HepG2 (cell line): ENCODE measurements at regions not wholly inside any gene's neighbourhood (a gene's known extent, or its start where the extent isn't known, plus 50 kb on each side); places are given as distances from the start of the nearest gene placed in this dataset.

Experiments used
- ATAC-seq: fragments of 200-7000 bp; cut with Tn5 transposase; 3 replicates; pipeline ENCODE4 v1.9.1; 2020; ENCODE audit warnings: mild to moderate bottlenecking, moderate library complexity
- BruUV-seq: library from RNA; stranded (reverse); fragments of 400-500 nt; replicated peaks from 2 replicates; lab custom pipeline; 2021; lab: Mats Ljungman, UMichigan
- CTCF ChIA-PET: fragments of 300-600 bp; formaldehyde crosslinking; extraction: SDS; loops from one replicate; lab custom pipeline; 2021; ENCODE audit warnings: low total read pairs, inconsistent platforms, low intra/inter-chr PET ratio; lab: Yijun Ruan, JAX
- POLR2A ChIA-PET: fragments of 350-600 bp; sonication (Branson Sonifier 250); formaldehyde crosslinking; loops from one replicate; lab custom pipeline; 2020; ENCODE audit warnings: antibody characterized with exemption, inconsistent platforms; lab: Yijun Ruan, JAX
- DNase-seq: peaks from one replicate; pipeline ENCODE4 v3.0.0-alpha.2; 2015; ENCODE audit warnings: low spot score
- FAIRE-seq: peaks from 3 replicates; lab custom pipeline; 2011; peaks lifted over from hg19 to GRCh38; lab: Jason Lieb, UNC
- H2AFZ ChIP-seq: one replicate; pipeline ENCODE4 v1.6.1; 2011; ENCODE audit warnings: low read length, inconsistent platforms
- H3K27ac ChIP-seq: fragments of 300-600 bp; 3 replicates; pipeline ENCODE4 v1.8.0; 2011; ENCODE audit warnings: mixed run types, mild to moderate bottlenecking, mixed read lengths, low read length, inconsistent platforms; ENCODE audit not compliant: insufficient read depth; ENCODE audit errors: extremely low read length
- H3K27me3 ChIP-seq, 2 experiments: fragments of 200-600 bp in 1 of 2; 2 replicates in 1 of 2; 3 replicates in 1 of 2; pipeline versions ENCODE4 v1.6.0 to v1.8.0; 2011; ENCODE audit warnings: low read length in 2 of 2, mild to moderate bottlenecking in 2 of 2, moderate library complexity in 2 of 2, inconsistent platforms in 1 of 2; ENCODE audit not compliant: insufficient read depth in 2 of 2, control insufficient read depth in 1 of 2
- H3K36me3 ChIP-seq, 2 experiments: fragments of 200-600 bp in 1 of 2; replicated peaks in 1 of 2; 2 replicates in 1 of 2; 3 replicates in 1 of 2; pipeline versions ENCODE4 v1.5.1 to v1.8.0; 2011; ENCODE audit warnings: low read length in 2 of 2, inconsistent platforms in 1 of 2; ENCODE audit not compliant: insufficient read depth in 2 of 2, control insufficient read depth in 1 of 2
- H3K4me1 ChIP-seq: 2 replicates; pipeline ENCODE4 v1.5.1; 2012; ENCODE audit warnings: low read length, inconsistent platforms; ENCODE audit not compliant: insufficient read depth
- H3K4me2 ChIP-seq: 2 replicates; pipeline ENCODE4 v1.6.0; 2011; ENCODE audit warnings: low read depth, low read length, inconsistent platforms
- H3K4me3 ChIP-seq, 3 experiments: fragments of 200-600 bp in 1 of 3; sonication (generic), shearing (Covaris generic) in 1 of 3; replicated peaks in 1 of 3; 2 replicates each; pipeline ENCODE4 v1.5.1; 2011 to 2016; ENCODE audit warnings: low read length in 3 of 3, inconsistent platforms in 2 of 3, low read depth in 2 of 3, mild to moderate bottlenecking in 2 of 3, control low read depth in 1 of 3, mixed read lengths in 1 of 3; ENCODE audit not compliant: insufficient read depth in 1 of 3
- H3K79me2 ChIP-seq: one replicate; pipeline ENCODE4 v1.6.1; 2011; ENCODE audit warnings: low read length, inconsistent platforms; ENCODE audit not compliant: insufficient read depth
- H3K9ac ChIP-seq: 2 replicates; pipeline ENCODE4 v1.6.0; 2011; ENCODE audit warnings: mild to moderate bottlenecking, low read depth, low read length, inconsistent platforms; ENCODE audit not compliant: insufficient read depth
- H3K9me3 ChIP-seq: 2 replicates; pipeline ENCODE4 v1.5.1; 2012; ENCODE audit warnings: mild to moderate bottlenecking, low read length
- H4K20me1 ChIP-seq: 2 replicates; pipeline ENCODE4 v1.6.0; 2011; ENCODE audit warnings: inconsistent platforms, mild to moderate bottlenecking, low read length, moderate library complexity; ENCODE audit not compliant: insufficient read depth
- JUN ChIP-seq: sonication (generic); formaldehyde crosslinking; IDR thresholded peaks from 2 replicates; pipeline ENCODE4 v1.4.0; 2020; ENCODE audit warnings: mild to moderate bottlenecking, missing genetic modification reagents
- REST ChIP-seq, 2 experiments: IDR thresholded peaks; 2 replicates each; pipeline ENCODE4 v1.6.1; 2011 to 2012; ENCODE audit warnings: low read length in 2 of 2, borderline replicate concordance in 1 of 2, low read depth in 1 of 2, mild to moderate bottlenecking in 1 of 2, moderate library complexity in 1 of 2
- ZFP41 ChIP-seq: sonication (generic); formaldehyde crosslinking; IDR thresholded peaks from 2 replicates; pipeline ENCODE4 v1.4.0; 2020; ENCODE audit warnings: mild to moderate bottlenecking, missing genetic modification reagents, borderline replicate concordance
- WGBS: methylation state at CpG from one replicate; pipeline ENCODE4 v1.1.6; 2017; ENCODE audit warnings: low lambda C conversion rate; 5-methylcytosine and 5-hydroxymethylcytosine counted together
- in situ Hi-C: cut with HindIII; loops from 2 replicates; pipeline ENCODE4 v1.10.0; 2017; ENCODE audit warnings: low pct_unique_long_range_greater_than_20kb; ENCODE audit not compliant: extremely low pct_ligation_motif_present
- intact Hi-C: fragments of 100-400 bp; cut with micrococcal nuclease; formaldehyde crosslinking; loops from one replicate; pipeline ENCODE4 v1.10.0; 2022; ENCODE audit not compliant: unreplicated experiment

GRCh38 chr3:193992425-193993037 lies 143.4 kb upstream of the HES1 start:
- FAIRE-seq = no peak
- intact Hi-C loops = no loop called here

More at GRCh38 chr3:193992425-193993037, 143.4 kb upstream of the HES1 start:
- in situ Hi-C loops = no loop called here
- Histone ChIP-seq H3K9ac (no peak overlapping the region), H3K4me3 (no peak overlapping the region), H3K9me3 (no peaks in the 10 kb centered on the region), H3K79me2 (no peaks in the 10 kb centered on the region), H3K27me3 (peaks cover 0 to 21% of the 10 kb centered on the region in 2 experiments; a peak in 2 of 5 replicates), H3K4me1 (no peaks in the 10 kb centered on the region), H4K20me1 (no peaks in the 10 kb centered on the region), H3K27ac (no peak overlapping the region), H3K36me3 (no peaks in the 10 kb centered on the region), H3K4me2 (no peak overlapping the region), H2AFZ (no peak overlapping the region)
- POLR2A ChIA-PET = no interaction called here
- WGBS = 46% methylated on average over 2 of the region's 2 CpGs
- CTCF ChIA-PET = no interaction called here
- DNase-seq (no peak), ATAC-seq (no peak)
- BruUV-seq = no TSS peak
- TF ChIP-seq ZFP41 = no peak
- TF ChIP-seq JUN = no peak
- no peak for TF ChIP-seq REST (IDR thresholded peaks at IDR 0.05; ENCODE audit: borderline replicate concordance in 1 of 2, low read depth in 1 of 2, low read length in 2 of 2)
